ENCODE measurements at regions not wholly inside any gene's neighbourhood (a gene's known extent, or its start where the extent isn't known, plus 50 kb on each side); places are given as distances from the start of the nearest gene placed in this dataset.

- DNase-seq (ENCODE audit: low read depth in 2 of 2) = no peak
Measured at GRCh38 chr13:24081387-24081786, 79.1 kb upstream of the SPATA13 start.

- no peak for DNase-seq (ENCODE audit: low read depth in 2 of 2)
Measured at GRCh38 chr13:24083141-24083540, 77.4 kb upstream of the SPATA13 start.

GRCh38 chr13:24083722-24084421, 76.6 kb upstream of the SPATA13 start:
- DNase-seq (ENCODE audit: low read depth in 2 of 2) = no peak

- DNase-seq (ENCODE audit: low read depth in 2 of 2) = no peak
Measured at GRCh38 chr13:24085662-24086061, 74.9 kb upstream of the SPATA13 start.

GRCh38 chr13:24086642-24087041, 73.9 kb upstream of the SPATA13 start:
- DNase-seq (ENCODE audit: low read depth in 2 of 2) = no peak

GRCh38 chr13:24087605-24088225, 72.8 kb upstream of the SPATA13 start:
- DNase-seq (ENCODE audit: low read depth in 2 of 2) = no peak

- DNase-seq (ENCODE audit: low read depth in 2 of 2) = no peak
Measured at GRCh38 chr13:24090049-24090448, 70.5 kb upstream of the SPATA13 start.

DNA sequence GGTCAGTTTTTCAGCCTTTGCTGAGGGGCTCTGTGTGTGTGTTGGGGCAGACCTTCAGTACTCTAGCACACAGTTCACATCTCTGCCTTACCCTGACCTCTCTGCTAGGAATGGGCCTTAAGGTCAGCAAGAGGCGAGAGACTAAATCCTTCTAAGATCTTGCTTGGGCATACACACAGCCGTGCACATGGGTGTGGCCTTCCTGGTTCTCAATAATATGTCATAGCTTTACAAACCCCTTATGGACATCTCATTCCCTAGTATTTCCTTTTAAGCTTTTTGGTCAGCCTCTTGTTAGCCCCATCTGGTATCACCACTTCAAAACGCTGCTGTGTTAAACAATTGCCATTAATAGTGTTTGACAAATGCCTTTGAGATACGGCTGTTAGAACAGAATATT, 69.4 kb upstream of the SPATA13 start:
- DNase-seq (ENCODE audit: low read depth in 2 of 2) = no peak

- no peak for DNase-seq (ENCODE audit: low read depth in 2 of 2)
Measured at GRCh38 chr13:24092108-24092507, 68.4 kb upstream of the SPATA13 start.

- DNase-seq (ENCODE audit: low read depth in 2 of 2) = no peak
Measured at GRCh38 chr13:24093047-24093446, 67.5 kb upstream of the SPATA13 start.

GRCh38 chr13:24096659-24097058, 63.9 kb upstream of the SPATA13 start:
- no peak for DNase-seq (ENCODE audit: low read depth in 2 of 2)

DNA sequence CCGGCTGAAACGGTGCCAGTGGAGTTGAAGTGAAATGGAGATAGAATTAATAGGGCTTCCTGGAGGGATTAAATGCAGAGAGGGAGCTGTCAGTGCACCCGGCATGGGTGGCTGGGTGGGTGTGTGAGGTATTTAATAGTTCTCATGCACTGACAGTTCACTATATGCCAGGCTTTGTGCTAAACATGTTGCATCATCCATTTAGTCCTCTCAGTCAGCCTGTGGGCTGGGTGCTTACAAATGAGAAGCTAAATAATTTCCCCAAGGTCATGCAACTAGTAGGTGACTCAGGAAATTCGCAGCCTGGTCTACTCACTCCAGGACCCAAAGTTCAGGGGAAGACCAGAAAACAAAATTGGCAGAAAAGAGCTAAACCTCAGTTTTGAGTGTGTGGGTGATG, 63.5 kb upstream of the SPATA13 start:
- DNase-seq (ENCODE audit: low read depth in 2 of 2) = peak; percentile 27 to 40

- DNase-seq (ENCODE audit: low read depth in 2 of 2) = peak; percentile 8 to 14
Measured at GRCh38 chr13:24097667-24098066, 62.9 kb upstream of the SPATA13 start.

DNA sequence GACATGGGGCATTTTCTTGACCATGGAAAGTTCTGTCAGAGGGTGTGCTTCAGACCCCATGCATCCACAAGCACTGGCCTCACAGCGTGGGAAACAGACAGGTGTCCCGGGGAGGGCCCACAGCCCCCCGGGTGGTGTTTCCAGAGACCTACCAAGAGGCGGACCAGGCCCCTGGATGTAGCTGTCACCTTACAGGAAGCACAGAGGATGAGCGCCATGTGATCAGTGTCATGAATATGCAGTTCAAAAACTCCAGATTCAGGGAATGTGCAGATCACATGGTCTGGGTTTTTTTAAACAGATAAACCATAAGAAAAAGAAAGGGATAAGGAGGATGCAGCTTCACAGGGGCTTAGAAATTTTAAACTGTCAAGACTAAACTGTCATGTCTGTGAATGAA, 61.0 kb upstream of the SPATA13 start:
- no peak for DNase-seq (ENCODE audit: low read depth in 2 of 2)

DNA sequence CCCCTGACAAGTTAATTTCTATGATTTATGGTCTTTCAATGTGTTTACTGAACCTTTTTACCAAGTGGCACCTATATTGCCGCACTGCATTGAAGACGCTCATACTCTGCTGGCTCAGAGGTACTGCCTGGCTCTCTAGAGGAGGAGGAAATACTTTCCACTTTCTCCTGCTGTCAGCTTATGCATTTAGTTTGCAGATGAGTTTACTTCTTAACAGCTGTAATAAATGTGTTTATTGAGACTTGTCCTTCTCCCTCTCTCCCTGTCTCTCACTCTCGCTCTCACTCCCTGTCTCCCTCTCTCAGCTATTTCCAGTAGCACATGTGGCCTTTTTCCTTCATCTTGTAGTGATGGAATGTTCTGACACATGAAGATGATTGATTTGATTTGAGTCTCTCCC, 60.3 kb upstream of the SPATA13 start:
- no peak for DNase-seq (ENCODE audit: low read depth in 2 of 2)

DNA sequence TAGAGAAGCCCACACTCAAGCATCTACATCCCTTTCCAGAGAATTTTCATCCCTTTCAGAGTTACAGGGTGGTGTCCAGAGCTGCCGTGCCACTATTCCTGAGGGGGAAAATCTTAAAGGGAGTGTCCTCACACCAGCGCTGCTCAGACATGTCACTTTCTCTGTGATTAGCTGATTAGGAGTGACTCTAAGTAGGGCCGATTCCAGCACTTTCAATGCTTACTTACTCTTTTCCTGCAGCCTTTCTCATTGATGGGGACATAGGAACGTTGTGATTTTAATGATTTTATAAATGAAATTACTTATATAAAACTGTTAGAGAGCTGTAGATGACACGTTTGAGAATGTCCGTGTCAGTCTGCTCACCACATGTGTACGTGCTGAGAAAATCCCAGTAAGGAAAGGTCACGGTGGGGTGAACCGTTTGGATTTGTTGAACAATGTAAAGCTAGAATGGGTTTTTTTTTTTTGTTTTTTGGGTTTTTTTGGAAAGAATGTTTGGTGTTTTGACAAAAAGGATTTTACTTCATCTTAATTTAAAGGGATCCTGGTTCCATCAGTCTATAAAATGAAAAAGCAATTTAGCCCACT, 56.6 kb upstream of the SPATA13 start:
- DNase-seq (ENCODE audit: low read depth in 2 of 2) = no peak

DNA sequence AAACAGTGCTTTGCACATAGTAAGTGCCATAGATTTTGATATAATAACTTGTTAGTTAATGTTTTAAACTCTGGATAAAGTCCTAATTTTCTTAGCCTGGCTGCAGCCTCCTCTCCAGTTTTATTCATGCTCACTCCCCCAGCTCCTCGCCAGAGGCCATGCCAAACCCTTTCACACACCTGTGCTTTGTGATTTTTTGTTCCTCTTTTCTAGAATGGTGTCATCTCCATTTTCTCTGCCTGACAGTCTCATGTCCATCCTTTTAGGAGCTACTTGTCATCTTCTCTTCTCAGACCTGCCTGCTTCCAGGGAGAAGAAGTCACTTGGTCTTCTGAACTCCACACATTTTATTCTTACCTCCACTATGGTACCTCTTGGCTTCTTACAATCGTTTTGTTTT, 55.8 kb upstream of the SPATA13 start:
- no peak for DNase-seq (ENCODE audit: low read depth in 2 of 2)

GRCh38 chr13:24106429-24106828, 54.1 kb upstream of the SPATA13 start:
- DNase-seq (ENCODE audit: low read depth in 2 of 2) = no peak

GRCh38 chr13:24107955-24108614, 52.4 kb upstream of the SPATA13 start:
- DNase-seq (ENCODE audit: low read depth in 2 of 2) = no peak

DNA sequence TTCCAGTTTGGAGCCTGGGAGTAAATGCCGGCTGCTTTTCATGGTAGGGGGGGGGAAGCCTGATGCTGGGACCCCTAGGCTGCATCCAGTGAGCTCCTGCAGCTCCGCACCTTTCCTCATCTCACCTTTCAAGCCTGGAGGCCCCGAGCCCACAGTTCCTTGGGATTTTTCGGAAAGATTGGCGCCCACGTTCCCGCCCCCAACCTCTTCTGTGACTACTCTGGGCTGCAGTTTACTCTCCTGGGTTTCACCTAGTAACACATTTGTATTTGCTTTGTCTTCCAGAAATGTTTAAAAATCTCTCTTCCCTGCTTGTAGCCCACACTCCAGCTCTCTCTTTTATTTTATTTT, 51.9 kb upstream of the SPATA13 start:
- DNase-seq (ENCODE audit: low read depth in 2 of 2) = no peak

DNA sequence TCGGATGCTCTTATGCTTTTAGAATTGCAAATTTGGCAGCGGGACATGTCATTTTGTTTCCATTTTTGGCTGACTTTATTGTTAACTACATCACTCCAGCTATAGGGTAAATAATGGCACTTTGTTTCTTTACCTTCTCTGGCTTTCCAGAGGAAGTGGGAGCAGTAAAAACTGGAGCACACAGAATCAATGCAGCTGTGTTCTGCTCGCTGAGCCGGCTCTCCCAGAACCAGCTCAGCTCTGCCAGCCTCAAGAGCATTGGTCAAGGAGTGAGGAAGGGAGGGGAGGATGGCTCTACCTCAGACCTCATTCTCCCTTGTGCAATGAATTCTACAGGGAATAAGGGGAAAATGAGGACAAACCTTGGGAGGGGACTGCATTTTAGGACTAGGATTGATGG, 50.5 kb upstream of the SPATA13 start:
- no peak for DNase-seq (ENCODE audit: low read depth in 2 of 2)
